Gastroesophageal sphincter (tissue), 4 donors: ENCODE measurements at regions not wholly inside any gene's neighbourhood (a gene's known extent, or its start where the extent isn't known, plus 50 kb on each side); places are given as distances from the start of the nearest gene placed in this dataset.

Experiments used
- ATAC-seq: fragments of 150-250 bp; one replicate; pipeline ENCODE4 v1.9.1; 2016; ENCODE audit warnings: mild to moderate bottlenecking, moderate library complexity
- H3K27ac ChIP-seq, 4 donors: fragments of 200-600 bp; sonication (generic) in 3 of 4; 1 replicate in 3 of 4; 2 replicates in 1 of 4; pipeline ENCODE4 v1.5.1; 2016 to 2019
- H3K27me3 ChIP-seq: fragments of 200-600 bp; sonication (generic); one replicate; pipeline ENCODE4 v1.5.1; 2019
- H3K36me3 ChIP-seq, 2 donors: fragments of 200-600 bp; sonication (generic); one replicate each; pipeline ENCODE4 v1.5.1; 2019; ENCODE audit warnings: control low read depth in 1 of 2
- H3K4me1 ChIP-seq, 3 donors: fragments of 200-600 bp; sonication (generic); 1 replicate in 2 of 3; 2 replicates in 1 of 3; pipeline ENCODE4 v1.5.1; 2016 to 2019; ENCODE audit warnings: control low read depth in 2 of 3
- H3K4me3 ChIP-seq, 2 donors: fragments of 200-600 bp; sonication (generic); one replicate each; pipeline ENCODE4 v1.5.1; 2019; ENCODE audit warnings: mild to moderate bottlenecking in 1 of 2, moderate library complexity in 1 of 2
- H3K9me3 ChIP-seq, 3 donors: fragments of 200-600 bp; sonication (generic); one replicate each; pipeline ENCODE4 v1.5.1; 2017 to 2019; ENCODE audit warnings: control low read depth in 2 of 3
- EP300 ChIP-seq: sonication (generic); formaldehyde crosslinking; IDR thresholded peaks from one replicate; pipeline ENCODE4 v1.6.1; 2017; ENCODE audit warnings: antibody characterized with exemption, mild to moderate bottlenecking
- POLR2A ChIP-seq, 2 donors: fragments of 450-650 bp; IDR thresholded peaks; one replicate each; pipeline ENCODE4 v1.6.1; 2017; ENCODE audit warnings: antibody characterized with exemption in 2 of 2, mild to moderate bottlenecking in 2 of 2, moderate library complexity in 1 of 2
- POLR2AphosphoS5 ChIP-seq: sonication (generic); formaldehyde crosslinking; IDR thresholded peaks from one replicate; pipeline ENCODE4 v1.6.1; 2017; ENCODE audit warnings: antibody characterized with exemption
- WGBS, 2 donors: methylation state at CpG; one replicate each; pipeline ENCODE4 v1.1.5; 2018; ENCODE audit warnings: low coverage in 1 of 2; 5-methylcytosine and 5-hydroxymethylcytosine counted together
- TF ChIP-seq, protein P1 (sequence below), 4 experiments: fragments of 200-600 bp in 2 of 4; fragments of 450-650 bp in 2 of 4; sonication (generic) in 1 of 4; IDR thresholded peaks; one replicate each; pipeline ENCODE4 v1.5.1; 2017 to 2019; ENCODE audit warnings: antibody characterized with exemption in 4 of 4, mild to moderate bottlenecking in 2 of 4, moderate library complexity in 2 of 4

DNA sequence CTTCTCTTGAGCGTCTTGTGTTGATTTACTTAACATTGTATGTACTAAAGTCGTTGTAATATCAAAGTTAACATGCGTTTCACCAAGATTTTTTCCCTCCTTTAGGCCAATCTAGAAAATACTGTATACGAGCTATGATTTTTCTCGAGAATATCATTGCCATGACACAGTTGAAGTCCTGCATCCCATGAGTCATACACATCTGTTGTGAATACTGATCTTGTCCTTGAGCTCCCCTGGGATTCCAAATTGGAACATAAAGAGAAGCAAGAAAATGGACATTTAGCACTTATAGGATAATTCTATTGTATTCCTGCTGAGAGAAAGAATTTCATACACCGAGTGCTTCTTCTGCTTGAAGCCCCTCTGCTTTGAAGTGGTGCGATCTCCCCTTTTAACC, 109.6 kb downstream of the SLC35B3 start:
- 71 to 88% methylated on average over 7 of the region's 7 CpGs for WGBS, 2 donors

DNA sequence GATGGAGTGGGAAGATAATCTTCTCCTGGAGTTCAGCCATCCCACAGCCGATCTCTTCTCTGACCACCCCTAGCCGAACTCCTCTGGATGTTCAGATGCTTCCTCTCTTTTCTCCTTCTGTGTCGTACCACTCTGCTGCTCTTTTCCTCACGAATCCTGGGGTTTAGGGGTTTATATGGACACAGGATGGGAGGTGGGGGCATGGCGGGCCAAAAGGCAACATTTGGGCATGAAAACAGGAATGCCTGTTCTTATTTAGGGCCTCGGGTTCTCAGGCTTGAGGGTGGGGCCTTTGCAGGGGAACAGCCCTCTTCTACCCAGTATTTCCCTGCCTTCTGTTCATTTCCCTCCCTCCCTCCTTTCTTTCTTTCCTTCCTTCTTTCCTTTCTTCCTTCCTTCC, 112.7 kb downstream of the SLC35B3 start:
- TF ChIP-seq EP300, result no peak
- TF ChIP-seq POLR2A (IDR thresholded peaks at IDR 0.05), result no peak
- TF ChIP-seq, protein P1, sequence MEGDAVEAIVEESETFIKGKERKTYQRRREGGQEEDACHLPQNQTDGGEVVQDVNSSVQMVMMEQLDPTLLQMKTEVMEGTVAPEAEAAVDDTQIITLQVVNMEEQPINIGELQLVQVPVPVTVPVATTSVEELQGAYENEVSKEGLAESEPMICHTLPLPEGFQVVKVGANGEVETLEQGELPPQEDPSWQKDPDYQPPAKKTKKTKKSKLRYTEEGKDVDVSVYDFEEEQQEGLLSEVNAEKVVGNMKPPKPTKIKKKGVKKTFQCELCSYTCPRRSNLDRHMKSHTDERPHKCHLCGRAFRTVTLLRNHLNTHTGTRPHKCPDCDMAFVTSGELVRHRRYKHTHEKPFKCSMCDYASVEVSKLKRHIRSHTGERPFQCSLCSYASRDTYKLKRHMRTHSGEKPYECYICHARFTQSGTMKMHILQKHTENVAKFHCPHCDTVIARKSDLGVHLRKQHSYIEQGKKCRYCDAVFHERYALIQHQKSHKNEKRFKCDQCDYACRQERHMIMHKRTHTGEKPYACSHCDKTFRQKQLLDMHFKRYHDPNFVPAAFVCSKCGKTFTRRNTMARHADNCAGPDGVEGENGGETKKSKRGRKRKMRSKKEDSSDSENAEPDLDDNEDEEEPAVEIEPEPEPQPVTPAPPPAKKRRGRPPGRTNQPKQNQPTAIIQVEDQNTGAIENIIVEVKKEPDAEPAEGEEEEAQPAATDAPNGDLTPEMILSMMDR (IDR thresholded peaks at IDR 0.05), result no peak
- TF ChIP-seq POLR2AphosphoS5, result no peak
- no peaks in the 10 kb centered on the region for H3K9me3 ChIP-seq
- H3K4me1 ChIP-seq, result no peaks in the 10 kb centered on the region
- H3K4me3 ChIP-seq, result no peak overlapping the region
- WGBS, 2 donors, result 50 to 54% methylated on average over 1 to 4 of the region's 6 CpGs
- H3K27me3 ChIP-seq, result no peaks in the 10 kb centered on the region
- no peak for ATAC-seq
- H3K36me3 ChIP-seq, result no peaks in the 10 kb centered on the region
- H3K27ac ChIP-seq, result no peak overlapping the region

More for the DNA sequence above, 109.6 kb downstream of the SLC35B3 start:
- no peak for TF ChIP-seq EP300
- no peak for TF ChIP-seq POLR2AphosphoS5
- TF ChIP-seq, protein P1 (IDR thresholded peaks at IDR 0.05), result no peak
- no peak for TF ChIP-seq POLR2A (IDR thresholded peaks at IDR 0.05)
- Histone ChIP-seq H3K27ac (no peak overlapping the region), H3K4me3 (no peak overlapping the region), H3K4me1 (no peaks in the 10 kb centered on the region), H3K9me3 (no peaks in the 10 kb centered on the region), H3K27me3 (peaks cover 3% of the 10 kb centered on the region), H3K36me3 (no peaks in the 10 kb centered on the region)
- ATAC-seq, result no peak

DNA sequence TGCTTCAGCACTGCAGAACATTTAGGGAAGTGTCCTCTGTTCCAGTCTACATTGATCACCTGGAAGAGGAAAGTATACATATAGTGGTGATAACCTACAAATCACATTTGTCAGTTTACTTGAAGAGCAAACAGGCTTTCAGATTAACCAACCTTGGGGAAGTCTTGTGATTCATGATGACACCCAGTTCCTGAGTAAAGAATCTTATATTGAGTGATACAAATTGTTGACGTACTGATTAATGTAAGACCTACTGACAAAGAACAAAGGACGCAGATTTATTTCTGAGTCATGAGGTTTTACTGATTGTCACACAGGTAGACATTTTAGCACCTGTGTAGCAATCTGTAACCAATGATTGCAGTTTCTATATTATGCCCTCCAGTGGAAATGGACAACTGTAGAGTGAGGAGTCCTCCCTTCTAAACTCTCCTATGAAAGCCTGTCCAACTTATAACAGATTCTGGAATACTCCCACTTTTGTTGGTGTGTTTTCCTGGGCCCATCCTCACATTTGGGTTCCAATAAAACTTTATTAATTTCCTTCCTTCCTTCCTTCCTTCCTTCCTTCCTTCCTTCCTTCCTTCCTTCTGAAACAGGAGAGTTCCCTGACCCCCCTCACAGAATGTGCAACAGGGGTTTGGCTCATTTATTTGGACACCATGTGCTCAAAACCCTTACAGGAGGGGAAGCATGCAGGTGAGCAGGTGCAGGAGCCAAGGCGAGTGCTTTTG, 113.5 kb downstream of the SLC35B3 start:
- Histone ChIP-seq H3K27me3 (no peaks in the 10 kb centered on the region), H3K27ac (no peak overlapping the region), H3K4me1 (no peaks in the 10 kb centered on the region), H3K4me3 (no peak overlapping the region), H3K36me3 (no peaks in the 10 kb centered on the region), H3K9me3 (no peaks in the 10 kb centered on the region)
- WGBS, 2 donors, result 69 to 86% methylated on average over 2 to 3 of the region's 3 CpGs
- ATAC-seq, result no peak
- TF ChIP-seq, protein P1 (IDR thresholded peaks at IDR 0.05), result no peak
- TF ChIP-seq POLR2AphosphoS5 (no peak), POLR2A (IDR thresholded peaks at IDR 0.05) (no peak), EP300 (no peak)

GRCh38 chr6:8315154-8315553, 120.2 kb downstream of the SLC35B3 start:
- H3K27me3 ChIP-seq, result no peaks in the 10 kb centered on the region
- H3K4me3 ChIP-seq, result no peak overlapping the region
- no peak overlapping the region for H3K27ac ChIP-seq
- WGBS, 2 donors, result no CpG with 5 or more reads among the region's 5 CpGs
- no peaks in the 10 kb centered on the region for H3K36me3 ChIP-seq
- H3K9me3 ChIP-seq, result no peaks in the 10 kb centered on the region
- no peak for ATAC-seq
- no peaks in the 10 kb centered on the region for H3K4me1 ChIP-seq
- TF ChIP-seq POLR2A (IDR thresholded peaks at IDR 0.05) (no peak), POLR2AphosphoS5 (no peak), EP300 (no peak)
- TF ChIP-seq, protein P1 (IDR thresholded peaks at IDR 0.05), result no peak

GRCh38 chr6:8301502-8301901, 133.8 kb downstream of the SLC35B3 start:
- no peaks in the 10 kb centered on the region for H3K36me3 ChIP-seq
- no peaks in the 10 kb centered on the region for H3K4me1 ChIP-seq
- H3K9me3 ChIP-seq, result no peaks in the 10 kb centered on the region
- H3K27me3 ChIP-seq, result no peaks in the 10 kb centered on the region
- no peak overlapping the region for H3K4me3 ChIP-seq
- no peak for TF ChIP-seq EP300
- TF ChIP-seq, protein P1 (IDR thresholded peaks at IDR 0.05), result no peak
- TF ChIP-seq POLR2A (IDR thresholded peaks at IDR 0.05), result no peak
- TF ChIP-seq POLR2AphosphoS5, result no peak
- ATAC-seq, result no peak
- WGBS, 2 donors, result 57 to 81% methylated on average over 1 to 2 of the region's 2 CpGs
- H3K27ac ChIP-seq, result no peak overlapping the region
